Activated CD4-positive, CD25-positive, alpha-beta regulatory T cell treated with anti-CD3 and anti-CD28 coated beads, Interleukin-2, amount 50 U/mL, for 72 hours (primary cell): ENCODE measurements at regions not wholly inside any gene's neighbourhood (a gene's known extent, or its start where the extent isn't known, plus 50 kb on each side); places are given as distances from the start of the nearest gene placed in this dataset.
A peak's percentile ranks its signal among the peaks of the same experiment; 100 is the strongest.

ENCODE experiments used
- DNase-seq: peaks from one replicate; pipeline ENCODE4 v3.0.0; 2021

DNA sequence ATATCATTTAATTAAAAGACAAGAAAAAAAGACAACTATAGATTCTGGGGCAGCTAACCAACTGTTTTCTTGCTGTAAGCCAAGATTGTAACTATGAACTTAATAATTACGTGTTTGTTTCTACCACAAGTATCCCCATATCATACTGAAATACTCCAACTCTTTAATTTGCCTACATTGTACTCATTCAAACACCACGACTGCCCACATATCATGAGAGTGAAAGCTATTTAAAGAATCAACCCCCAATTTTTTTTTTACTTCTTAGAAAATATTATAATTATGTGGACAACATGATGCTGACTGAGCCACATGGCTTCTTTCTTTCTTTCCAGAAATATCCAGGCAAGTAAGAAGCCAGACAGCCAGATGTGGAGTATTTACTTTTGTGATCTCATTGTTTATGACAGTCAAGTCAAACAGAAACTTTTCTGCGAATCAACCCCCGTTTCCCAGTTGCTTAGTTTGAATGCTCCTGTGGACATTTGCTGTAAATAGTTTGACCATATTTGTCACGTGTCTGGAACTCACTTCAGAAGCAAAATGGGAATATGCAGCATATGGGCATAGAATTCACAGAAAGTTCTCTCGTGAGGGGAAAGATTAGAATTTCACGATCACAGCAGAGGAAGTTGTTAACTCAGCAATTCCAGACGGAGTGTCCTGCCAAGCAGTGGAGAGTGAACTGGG, 126.8 kb upstream of the PSMD7 start:
- no peak for DNase-seq

DNA sequence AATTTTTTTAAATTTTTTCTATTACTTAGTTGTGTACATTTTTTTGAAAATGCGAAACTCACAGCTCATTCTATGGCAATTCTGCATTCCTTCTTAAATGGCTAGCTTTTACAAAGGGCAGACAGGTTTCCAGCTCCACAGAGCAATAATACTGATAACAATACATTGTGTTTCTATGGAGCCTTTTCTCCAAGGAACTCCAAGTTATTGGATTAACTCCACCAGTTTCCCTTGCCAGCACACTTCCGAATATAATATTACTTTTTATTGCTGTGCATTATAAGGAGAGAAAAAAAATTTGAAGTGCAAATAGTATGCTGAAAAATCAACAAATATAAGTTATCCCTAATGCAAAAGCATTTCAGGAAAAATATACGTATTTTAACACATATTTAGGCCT, 127.5 kb upstream of the PSMD7 start:
- DNase-seq, result no peak

DNA sequence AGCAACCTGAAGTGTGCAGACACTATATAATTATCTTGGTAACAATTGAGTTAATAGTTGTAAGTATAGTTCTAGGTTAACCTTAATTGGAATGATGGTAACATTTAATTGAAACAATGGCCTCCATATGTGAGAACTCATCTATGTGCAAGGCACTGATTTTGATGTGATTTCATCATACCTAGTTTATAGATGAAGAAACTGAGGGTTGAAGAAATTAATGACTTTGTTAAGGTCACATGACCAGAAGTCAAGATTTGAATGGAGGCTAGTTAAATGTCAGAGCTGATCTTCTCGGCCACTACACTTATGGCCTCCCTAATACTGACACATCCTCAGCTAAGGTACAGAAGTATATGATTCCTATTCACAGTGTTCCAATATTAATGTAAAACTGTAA, 128.2 kb upstream of the PSMD7 start:
- no peak for DNase-seq

DNA sequence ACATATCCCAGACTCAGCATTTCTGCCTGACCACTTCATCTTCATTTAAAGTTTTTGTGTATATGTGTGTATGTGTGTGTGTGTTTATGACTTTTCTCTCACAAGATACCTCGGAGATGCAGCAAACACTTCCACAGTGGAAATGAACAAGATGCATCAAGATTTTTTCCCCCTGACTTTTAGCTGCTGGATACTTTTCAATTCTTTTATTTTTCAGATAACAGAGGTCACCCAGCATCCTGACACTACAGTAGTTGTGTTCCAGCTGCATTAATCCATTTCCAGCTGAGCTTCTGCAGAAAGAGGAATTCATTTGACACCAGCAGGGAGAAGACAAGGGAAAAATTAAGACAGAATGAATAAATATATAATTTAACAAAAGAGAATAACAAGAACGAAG, 130.2 kb upstream of the PSMD7 start:
- no peak for DNase-seq

DNA sequence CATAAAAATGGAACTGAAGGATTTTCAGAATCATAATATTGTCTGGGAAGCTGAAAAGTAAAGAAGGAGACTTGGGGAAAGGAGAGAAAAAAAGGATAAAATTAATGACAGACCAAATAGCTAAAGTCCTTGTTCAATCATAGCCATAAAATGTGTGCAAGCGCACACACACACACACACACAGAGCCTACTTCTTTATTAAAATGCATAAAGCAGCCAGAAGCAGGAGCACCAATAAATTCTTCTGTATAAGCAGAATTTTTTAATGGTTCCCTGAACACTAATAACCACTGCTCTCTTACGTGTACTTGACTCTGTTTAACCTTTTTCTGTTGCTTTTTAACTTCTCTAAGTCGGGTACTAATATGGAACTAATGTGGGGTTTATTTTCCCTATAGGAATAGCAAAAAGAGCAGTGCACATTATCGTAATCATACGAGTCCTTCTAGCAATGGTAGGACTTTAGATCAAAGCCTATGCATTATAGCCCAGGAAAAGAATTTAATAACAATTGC, 131.0 kb upstream of the PSMD7 start:
- no peak for DNase-seq

DNA sequence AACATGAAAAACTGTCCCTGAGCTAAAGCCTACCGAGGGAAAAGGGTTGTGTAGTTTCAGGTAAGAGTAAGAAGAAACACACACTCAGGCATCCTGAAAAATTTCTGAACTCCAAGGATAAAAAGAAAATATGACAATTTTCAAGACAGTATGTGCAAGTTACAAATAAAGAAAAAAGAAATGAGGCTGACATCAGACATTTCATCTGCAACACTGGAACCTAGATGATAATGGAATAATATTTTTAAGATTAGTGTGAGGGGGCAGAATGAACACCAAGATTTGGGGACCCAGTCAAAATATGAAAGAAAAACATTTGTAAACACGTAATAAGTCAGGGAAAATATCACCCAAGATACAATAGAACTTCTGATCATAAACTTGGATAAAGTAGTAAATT, 135.9 kb upstream of the PSMD7 start:
- DNase-seq, result no peak

DNA sequence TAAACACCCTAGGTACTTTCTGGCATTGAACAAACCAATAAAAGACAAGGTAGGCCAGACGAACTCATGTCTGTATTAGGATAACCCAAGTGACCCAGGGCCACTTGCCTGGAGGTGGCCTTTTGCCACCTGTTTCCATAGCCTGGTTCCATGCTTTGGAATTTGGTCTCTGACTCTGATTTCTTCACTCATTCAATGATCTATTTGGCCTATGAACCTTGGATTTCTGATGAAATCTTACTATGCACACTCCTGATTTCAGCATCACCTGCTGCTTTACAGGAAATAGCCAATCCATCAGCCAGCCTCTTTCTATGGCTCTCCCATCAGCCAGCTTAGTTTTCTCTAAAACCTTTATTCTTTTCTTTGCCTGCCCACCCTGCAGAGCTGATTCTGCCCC, 142.8 kb upstream of the PSMD7 start:
- no peak for DNase-seq

DNA sequence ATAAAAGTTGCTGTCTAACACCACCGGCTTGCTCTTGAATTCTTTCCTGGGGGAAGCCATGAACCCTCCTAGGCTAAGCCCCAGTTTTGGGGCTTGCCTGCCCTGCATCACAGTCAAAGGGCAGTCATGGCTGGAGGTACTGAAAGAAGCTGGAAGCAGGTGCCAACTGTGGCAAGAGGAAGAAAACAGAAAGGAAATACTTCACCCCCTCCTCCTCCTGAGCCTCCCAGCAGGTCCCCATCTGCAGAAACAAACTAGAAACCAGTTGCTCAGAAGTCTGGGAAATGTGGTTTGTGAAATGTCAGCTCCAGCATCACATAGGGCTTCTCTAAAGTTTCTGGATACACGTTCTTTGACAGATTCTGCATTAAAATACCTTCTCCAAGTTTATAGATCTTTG, 150.0 kb upstream of the PSMD7 start:
- no peak for DNase-seq

DNA sequence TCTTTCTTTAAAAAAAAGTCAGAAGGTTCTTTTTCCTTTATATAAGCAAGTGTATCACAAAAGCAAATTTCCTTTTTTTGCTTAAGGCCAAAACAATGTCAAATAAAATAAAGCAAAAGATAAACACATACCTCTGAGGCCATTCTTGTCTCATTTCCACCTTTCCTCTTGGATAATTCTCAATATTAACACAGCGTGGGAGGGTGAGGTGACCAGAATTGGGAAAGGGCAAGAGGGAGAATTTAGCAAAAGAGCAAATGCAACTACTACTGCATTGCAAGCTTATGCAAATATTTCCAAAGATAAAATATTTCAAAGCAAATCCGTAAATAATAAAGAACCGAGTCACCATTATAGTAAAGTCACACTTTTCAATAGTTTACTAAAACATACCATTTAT, 153.4 kb upstream of the PSMD7 start:
- no peak for DNase-seq

DNA sequence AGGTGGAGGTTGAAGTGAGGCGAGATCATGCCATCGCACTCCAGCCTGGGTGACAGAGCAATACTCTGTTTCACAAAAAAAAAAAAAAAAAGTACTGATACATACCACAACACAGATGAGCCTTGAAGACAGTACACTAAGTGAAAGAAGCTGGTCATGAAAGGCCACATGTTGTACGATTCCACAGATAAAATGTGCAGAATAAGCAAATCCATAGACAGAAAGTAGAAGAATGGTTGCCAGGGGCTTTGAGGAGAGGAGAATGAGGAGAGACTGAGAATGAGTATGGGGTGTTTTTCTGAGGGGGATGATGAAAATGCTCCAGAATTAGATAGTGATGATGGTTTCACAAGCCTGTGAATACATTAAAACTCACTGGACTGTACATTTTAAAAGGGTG, 155.6 kb upstream of the PSMD7 start:
- DNase-seq, result no peak

DNA sequence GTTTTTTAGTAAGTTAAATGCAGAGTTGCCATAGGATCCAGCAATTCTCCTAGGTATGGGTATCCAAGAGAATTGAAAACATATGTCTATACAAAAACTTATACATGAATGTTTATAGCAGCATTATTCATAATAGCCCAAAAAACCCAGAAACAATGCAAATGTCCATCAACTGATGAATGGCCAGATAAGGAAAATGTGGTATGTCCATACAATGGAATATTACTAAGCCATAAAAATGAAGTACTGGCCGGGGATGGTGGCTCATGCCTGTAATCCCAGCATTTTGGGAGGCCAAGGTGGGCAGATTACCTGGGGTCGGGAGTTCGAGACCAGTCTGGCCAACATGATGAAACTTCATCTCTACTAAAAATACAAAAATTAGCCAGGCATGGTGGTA, 156.1 kb upstream of the PSMD7 start:
- no peak for DNase-seq

DNA sequence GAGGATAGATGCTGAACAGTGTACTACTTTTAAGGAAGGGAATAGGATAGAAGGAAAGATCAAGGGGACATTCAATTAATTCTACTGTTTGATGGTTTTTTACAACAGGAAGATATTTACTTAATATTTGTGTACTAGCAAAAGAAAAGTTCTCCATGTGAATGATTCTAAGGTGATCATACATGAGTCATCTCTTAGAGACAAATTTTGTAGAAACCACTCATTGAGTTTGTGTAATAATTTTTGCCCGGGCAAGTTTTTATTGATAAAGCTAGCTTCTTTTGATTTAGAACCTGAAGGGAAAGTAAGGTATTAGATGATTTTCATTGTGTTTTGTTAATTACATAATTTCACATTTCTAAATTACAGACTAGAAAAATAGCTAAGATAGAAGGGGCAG, 172.8 kb upstream of the PSMD7 start:
- DNase-seq, result no peak

DNA sequence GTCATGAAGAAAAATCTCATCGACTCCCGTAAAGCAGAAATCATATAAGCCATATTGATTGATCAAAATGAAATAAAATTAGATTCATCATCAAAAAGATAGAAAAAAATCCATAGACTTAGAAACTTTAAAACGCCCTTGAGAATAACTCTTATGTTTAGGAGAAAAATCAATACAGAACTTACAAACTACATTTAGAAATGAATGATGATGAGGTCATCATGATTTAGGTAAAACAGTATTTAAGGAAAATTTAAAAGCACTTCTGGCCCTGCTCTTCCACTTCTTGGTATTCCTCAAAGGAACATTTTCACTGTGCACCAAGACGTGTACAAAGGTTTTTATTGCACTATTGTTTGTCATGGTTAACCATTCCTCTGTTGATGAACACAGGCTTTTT, 173.4 kb upstream of the PSMD7 start:
- DNase-seq, result no peak

DNA sequence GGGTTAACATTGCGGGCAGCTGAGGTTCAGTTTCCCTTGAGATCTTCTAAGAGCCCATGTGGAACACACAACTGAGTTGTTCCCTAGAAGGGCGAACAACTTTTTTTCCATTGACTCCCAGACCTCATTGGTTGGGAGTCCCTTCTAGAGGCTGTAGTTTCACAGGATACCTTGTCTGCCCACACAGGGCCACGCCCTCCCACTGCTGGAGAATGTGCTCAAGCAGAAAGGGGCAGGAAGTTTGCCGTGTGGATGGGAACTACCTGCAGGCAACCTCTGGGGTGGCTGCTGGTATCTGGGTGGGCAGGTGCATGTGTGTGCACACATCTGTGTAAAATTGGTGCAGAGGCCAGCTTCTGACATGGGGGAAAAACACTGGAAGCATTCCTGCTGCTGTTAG, 178.8 kb upstream of the PSMD7 start:
- DNase-seq, result no peak

DNA sequence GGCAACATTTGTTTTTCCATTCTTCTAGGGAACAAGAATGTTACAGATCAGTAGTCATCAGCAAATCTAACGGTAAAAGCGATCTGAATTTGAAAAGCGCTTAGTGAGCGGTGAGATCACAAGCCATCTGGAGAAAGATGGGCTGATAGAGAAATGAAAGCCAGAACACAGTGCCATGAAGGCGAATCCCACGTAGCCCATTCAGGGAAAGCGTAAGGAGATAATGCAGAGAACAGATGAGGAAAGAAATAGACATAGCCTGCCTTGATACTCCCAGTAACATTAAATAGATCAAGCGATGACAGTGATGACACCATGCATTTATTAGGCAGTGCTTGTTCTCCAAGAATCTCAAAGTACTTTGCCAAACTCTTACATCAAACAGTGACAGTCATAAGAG, 183.1 kb upstream of the PSMD7 start:
- DNase-seq, result no peak

DNA sequence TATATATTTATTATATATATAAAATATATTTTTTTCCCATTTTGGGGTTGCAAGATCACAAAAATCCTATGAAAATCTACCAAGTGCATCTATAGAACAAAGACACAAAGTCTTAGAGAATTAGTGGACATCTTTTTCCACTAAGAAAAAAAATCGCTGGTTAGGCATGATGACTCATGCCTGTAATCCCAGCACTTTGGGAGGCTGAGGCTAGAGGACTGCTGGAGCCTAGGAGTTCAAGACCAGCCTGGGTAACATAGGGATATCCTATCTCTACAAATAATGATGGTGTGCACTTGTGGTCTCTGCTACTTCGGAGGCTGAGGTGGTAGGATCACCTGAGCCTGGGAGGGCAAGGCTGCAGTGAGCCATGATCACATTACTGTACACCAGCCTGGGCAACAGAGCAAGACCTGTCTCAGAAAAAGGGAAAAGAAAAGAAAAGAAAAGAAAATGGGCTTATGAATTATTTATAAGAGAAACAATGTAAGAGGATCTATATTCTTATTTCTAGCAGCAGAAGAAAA, 185.1 kb upstream of the PSMD7 start:
- no peak for DNase-seq

DNA sequence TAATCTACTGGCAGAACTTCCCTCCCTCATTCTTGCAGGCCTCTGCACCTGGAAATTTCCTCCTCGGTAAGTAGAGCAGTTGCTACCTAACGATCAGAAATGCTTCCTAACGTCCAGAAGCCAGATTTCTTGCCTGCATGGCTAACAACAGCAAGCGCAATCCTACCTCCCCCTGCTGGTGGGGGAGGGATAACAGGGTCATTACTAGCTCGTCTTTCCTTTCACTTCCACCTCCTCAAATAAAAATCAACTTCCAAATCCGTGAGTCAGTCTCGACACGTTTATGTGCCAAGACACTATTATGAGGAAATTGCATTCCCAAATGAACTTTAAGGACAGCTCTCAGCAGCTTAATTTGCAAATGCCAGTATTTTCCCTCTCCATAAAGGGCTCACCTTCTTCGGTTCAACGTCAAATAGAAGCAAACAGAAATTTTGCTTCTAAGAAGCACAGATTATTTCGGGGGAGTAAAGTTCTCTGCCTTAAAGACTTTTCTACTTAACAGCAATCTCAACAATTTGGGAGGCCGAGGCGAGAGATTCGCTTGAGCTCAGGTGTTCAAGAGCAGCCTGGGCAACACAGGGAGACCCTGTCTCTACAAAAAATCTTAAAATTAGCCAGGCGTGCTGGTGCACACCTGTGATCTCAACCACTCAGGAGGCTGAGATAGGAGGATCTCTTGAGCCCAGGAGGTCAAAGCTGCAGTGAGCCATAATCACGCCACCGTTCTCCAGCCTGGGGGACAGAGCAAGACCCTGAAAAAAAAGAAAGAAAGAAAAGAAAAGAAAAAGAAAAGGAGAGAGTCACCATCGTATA, 188.6 kb upstream of the PSMD7 start:
- peak; percentile 31 for DNase-seq

DNA sequence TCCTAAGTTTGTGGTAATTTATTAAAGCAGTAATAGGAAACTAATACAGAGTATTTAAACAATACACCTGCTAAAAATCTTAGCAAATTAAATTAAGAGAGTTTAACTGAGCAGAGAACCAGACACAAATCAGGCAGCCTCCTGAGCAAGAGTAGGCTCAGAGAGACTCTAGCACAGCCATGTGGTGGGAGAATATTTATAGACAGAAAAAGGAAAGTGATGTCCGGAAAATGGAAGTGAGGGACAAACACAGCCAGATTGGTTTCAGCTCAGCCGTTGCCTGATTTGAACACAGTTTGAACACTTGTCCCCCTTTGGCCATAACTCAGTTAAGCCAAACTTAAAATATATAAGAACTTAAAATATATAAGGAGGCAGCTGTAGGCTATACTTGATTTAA, 192.6 kb upstream of the PSMD7 start:
- no peak for DNase-seq

DNA sequence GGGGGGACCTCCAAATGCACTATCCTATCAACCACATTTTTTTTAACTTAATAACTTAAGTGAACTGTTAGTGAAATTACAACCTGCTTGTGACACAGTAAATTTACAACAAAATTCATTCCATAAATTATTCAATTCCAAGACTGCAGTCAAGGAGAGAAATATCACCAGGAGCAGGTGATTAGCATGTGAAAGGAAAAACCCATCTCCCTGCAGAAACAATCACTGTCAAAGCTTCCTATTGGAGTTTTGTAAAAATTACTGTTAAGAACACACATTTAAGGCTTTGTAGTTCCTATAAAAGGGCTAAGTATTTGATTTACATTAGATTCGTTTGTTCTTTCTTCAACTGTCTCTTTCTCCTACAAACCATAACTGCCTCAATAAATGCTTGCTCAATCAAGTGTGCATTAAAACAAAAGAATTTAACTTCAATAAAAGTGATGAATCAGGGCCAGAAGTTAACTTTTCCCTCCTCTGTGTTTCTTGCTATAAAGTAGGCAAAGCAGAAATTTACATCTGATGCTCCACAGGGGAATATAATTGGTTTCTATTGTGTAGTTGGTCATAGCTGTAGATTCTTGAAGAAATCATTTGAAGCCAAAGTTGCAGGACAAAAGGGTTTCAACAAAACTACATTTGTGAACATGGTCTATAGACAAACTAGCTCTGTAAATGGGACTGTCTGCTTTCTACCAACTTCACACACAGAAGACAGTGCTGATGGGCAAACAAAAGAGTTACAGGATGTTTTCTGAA, 195.1 kb upstream of the PSMD7 start:
- DNase-seq, result no peak

DNA sequence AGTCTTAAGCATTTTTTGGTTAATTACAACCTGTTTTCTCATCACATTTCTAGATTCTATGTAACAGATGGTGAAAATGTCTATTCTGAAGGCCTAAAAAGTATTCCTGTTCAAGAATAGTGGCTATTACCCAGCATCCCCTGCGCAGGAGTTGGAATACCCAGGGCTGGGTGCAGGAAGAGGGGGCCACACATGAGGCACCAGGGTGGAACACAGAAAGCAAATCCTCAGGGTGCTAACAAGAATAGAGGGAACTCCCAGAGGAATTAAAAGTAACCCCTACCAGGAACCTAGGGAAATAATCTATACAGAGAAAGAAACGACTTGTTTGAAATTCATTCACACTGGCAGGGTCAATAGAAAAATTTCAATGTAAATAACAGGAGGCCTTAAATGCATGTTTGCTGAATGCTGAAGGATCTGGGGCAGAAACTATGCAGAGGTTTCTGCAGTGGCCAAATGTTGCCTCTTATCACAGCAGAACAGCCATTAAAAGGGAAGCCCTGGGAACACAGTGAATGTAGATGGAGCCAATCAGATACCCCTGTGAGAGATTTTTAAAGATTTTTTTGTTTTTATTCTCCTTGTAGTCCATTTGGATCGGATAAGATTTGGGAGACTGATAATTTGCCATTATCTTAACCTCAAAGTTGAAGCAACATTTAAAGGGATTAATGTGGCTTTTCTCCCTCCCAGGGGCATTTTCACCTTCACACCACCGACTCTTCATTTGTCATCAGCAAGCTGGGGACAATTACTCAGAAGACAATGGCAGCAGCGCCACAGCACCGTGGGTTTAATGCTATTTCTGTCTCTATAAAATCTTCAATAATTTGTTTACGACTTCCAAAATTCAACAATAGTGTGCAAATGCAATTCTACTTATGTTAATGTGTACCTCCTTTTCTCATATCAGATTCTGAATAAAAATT, 196.0 kb upstream of the PSMD7 start:
- no peak for DNase-seq

DNA sequence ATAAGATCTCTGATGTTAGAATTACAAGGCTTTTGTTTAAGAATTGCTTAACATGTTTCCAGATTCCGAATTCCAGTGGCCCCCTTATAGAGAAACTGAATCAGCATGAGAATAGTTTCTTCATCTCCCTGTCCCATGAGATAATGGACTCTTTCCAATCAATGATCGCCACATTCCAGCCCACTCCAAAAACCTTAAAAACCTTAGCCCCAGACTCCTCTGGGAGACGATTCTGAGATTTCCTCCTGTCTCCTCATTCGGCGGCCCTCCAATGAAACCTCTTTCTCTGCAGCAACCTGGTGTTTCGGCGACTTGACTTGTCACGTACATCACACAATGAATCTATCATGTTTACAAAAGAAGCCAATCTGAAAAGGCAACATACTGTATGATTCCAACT, 197.1 kb upstream of the PSMD7 start:
- DNase-seq, result no peak

DNA sequence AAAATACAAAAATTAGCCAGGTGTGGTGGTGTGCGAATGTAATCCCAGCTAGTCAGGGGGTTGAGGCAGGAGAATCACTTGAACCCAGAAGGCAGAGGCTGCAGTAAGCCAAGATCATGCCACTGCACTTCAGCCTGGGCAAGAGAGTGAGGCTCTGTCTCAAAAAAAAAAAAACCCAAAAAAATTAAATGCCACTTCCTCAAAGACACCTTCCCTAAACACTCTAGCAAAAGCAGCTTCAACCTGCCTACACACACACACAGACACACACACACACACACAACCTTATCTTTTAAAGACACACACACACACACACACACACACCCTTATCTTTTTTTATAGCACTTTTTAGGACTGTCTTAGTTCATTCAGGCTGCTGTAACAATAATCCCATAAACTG, 201.7 kb upstream of the PSMD7 start:
- no peak for DNase-seq
